Cardiac muscle cell (in vitro differentiated cells and primary cell): ENCODE measurements at regions not wholly inside any gene's neighbourhood (a gene's known extent, or its start where the extent isn't known, plus 50 kb on each side); places are given as distances from the start of the nearest gene placed in this dataset.

Experiments
- DNase-seq, 2 donors: peaks; one replicate each; pipeline versions ENCODE4 v3.0.0 to v3.0.0-alpha.2; 2010 to 2017; ENCODE audit warnings: low read depth in 1 of 2, low spot score in 1 of 2
- H3K27ac ChIP-seq: fragments of 200-600 bp; sonication (generic); 2 replicates; pipeline ENCODE4 v1.5.1; 2016
- H3K27me3 ChIP-seq: fragments of 200-600 bp; sonication (generic); 2 replicates; pipeline ENCODE4 v1.6.0; 2016; ENCODE audit warnings: control low read depth
- H3K36me3 ChIP-seq: fragments of 200-600 bp; sonication (generic); 2 replicates; pipeline ENCODE4 v1.5.1; 2016; ENCODE audit warnings: control low read depth
- H3K4me1 ChIP-seq: fragments of 200-600 bp; sonication (generic); 2 replicates; pipeline ENCODE4 v1.8.1; 2017; ENCODE audit warnings: low read depth, mild to moderate bottlenecking, mixed run types
- H3K4me3 ChIP-seq: fragments of 200-600 bp; sonication (generic); 2 replicates; pipeline ENCODE4 v1.5.1; 2016; ENCODE audit warnings: mild to moderate bottlenecking
- H3K9me3 ChIP-seq: fragments of 200-600 bp; sonication (generic); 2 replicates; pipeline ENCODE4 v1.5.1; 2017; ENCODE audit warnings: low read depth, mild to moderate bottlenecking, control low read depth
- CTCF ChIP-seq: IDR thresholded peaks from 2 replicates; pipeline ENCODE4 v1.5.1; 2012; ENCODE audit warnings: low read depth, mild to moderate bottlenecking, low read length

GRCh38 chr10:83925133-83925532 is 214.2 kb upstream of the GHITM start:
- H3K4me1 ChIP-seq, result no peaks in the 10 kb centered on the region
- H3K9me3 ChIP-seq, result no peaks in the 10 kb centered on the region
- no peak overlapping the region for H3K27ac ChIP-seq
- no peak for DNase-seq
- H3K36me3 ChIP-seq, result no peaks in the 10 kb centered on the region
- H3K27me3 ChIP-seq, result no peaks in the 10 kb centered on the region
- TF ChIP-seq CTCF, result no peak
- H3K4me3 ChIP-seq, result no peak overlapping the region

- Histone ChIP-seq H3K4me1 (no peaks in the 10 kb centered on the region), H3K27ac (no peak overlapping the region), H3K9me3 (no peaks in the 10 kb centered on the region), H3K36me3 (no peaks in the 10 kb centered on the region), H3K4me3 (no peak overlapping the region), H3K27me3 (no peaks in the 10 kb centered on the region)
- DNase-seq, result no peak
- no peak for TF ChIP-seq CTCF
Observed at GRCh38 chr10:83926606-83927005, 212.7 kb upstream of the GHITM start.

GRCh38 chr10:83927166-83927565 is 212.1 kb upstream of the GHITM start:
- no peaks in the 10 kb centered on the region for H3K9me3 ChIP-seq
- no peak for DNase-seq
- no peaks in the 10 kb centered on the region for H3K36me3 ChIP-seq
- no peaks in the 10 kb centered on the region for H3K4me1 ChIP-seq
- H3K27ac ChIP-seq, result no peak overlapping the region
- no peaks in the 10 kb centered on the region for H3K27me3 ChIP-seq
- H3K4me3 ChIP-seq, result no peak overlapping the region
- TF ChIP-seq CTCF, result no peak

GRCh38 chr10:83929399-83929798 is 209.9 kb upstream of the GHITM start:
- no peaks in the 10 kb centered on the region for H3K4me1 ChIP-seq
- no peak for DNase-seq
- H3K27ac ChIP-seq, result no peak overlapping the region
- H3K4me3 ChIP-seq, result no peak overlapping the region
- H3K9me3 ChIP-seq, result no peaks in the 10 kb centered on the region
- no peaks in the 10 kb centered on the region for H3K27me3 ChIP-seq
- no peak for TF ChIP-seq CTCF
- no peaks in the 10 kb centered on the region for H3K36me3 ChIP-seq

- Histone ChIP-seq H3K27me3 (no peaks in the 10 kb centered on the region), H3K27ac (no peak overlapping the region), H3K9me3 (no peaks in the 10 kb centered on the region), H3K4me3 (no peak overlapping the region), H3K36me3 (no peaks in the 10 kb centered on the region), H3K4me1 (no peaks in the 10 kb centered on the region)
- no peak for DNase-seq
- no peak for TF ChIP-seq CTCF
Observed at GRCh38 chr10:83931669-83932068, 207.6 kb upstream of the GHITM start.

GRCh38 chr10:83932245-83932644 is 207.1 kb upstream of the GHITM start:
- no peak overlapping the region for H3K4me3 ChIP-seq
- no peaks in the 10 kb centered on the region for H3K9me3 ChIP-seq
- no peaks in the 10 kb centered on the region for H3K36me3 ChIP-seq
- H3K4me1 ChIP-seq, result no peaks in the 10 kb centered on the region
- DNase-seq, result no peak
- H3K27me3 ChIP-seq, result no peaks in the 10 kb centered on the region
- TF ChIP-seq CTCF, result no peak
- no peak overlapping the region for H3K27ac ChIP-seq
